SK-N-SH (cell line): ENCODE measurements at regions not wholly inside any gene's neighbourhood (a gene's known extent, or its start where the extent isn't known, plus 50 kb on each side); places are given as distances from the start of the nearest gene placed in this dataset.

Experiments used
- CTCF ChIA-PET: fragments of 300-600, 350-600 bp; formaldehyde crosslinking; extraction: SDS; loops from one replicate; lab custom pipeline; 2021; lab: Yijun Ruan, JAX
- POLR2A ChIA-PET: fragments of 350-600 bp; sonication (Branson Sonifier 250); formaldehyde crosslinking; extraction: SDS; loops from one replicate; lab custom pipeline; 2020; ENCODE audit warnings: antibody characterized with exemption, inconsistent platforms; lab: Yijun Ruan, JAX
- DNase-seq: peaks from one replicate; pipeline ENCODE4 v3.0.0; 2012
- H2AFZ ChIP-seq: fragments of 200-600 bp; sonication (generic); 2 replicates; pipeline ENCODE4 v1.8.1; 2016; ENCODE audit warnings: antibody characterized with exemption, mild to moderate bottlenecking, low read depth
- H3F3A ChIP-seq: fragments of 200-600 bp; sonication (generic); replicated peaks from 2 replicates; pipeline ENCODE3; 2016; ENCODE audit warnings: antibody characterized with exemption, mild to moderate bottlenecking; ENCODE audit not compliant: insufficient read depth
- H3K27ac ChIP-seq, 2 experiments: fragments of 200-500 bp in 1 of 2; fragments of 200-600 bp in 1 of 2; sonication (Bioruptor generic) in 1 of 2; sonication (generic), shearing (Covaris generic) in 1 of 2; 2 replicates each; pipeline versions ENCODE4 v1.5.1 to v1.6.1; 2014 to 2016; ENCODE audit warnings: low read depth in 2 of 2, inconsistent platforms in 1 of 2, low read length in 1 of 2, mild to moderate bottlenecking in 1 of 2, mixed read lengths in 1 of 2
- H3K27me3 ChIP-seq: fragments of 200-600 bp; sonication (generic), shearing (Covaris generic); 2 replicates; pipeline ENCODE4 v1.6.1; 2016; ENCODE audit warnings: mixed run types; ENCODE audit not compliant: insufficient read depth
- H3K36me3 ChIP-seq, 2 experiments: fragments of 200-500 bp in 1 of 2; fragments of 200-600 bp in 1 of 2; sonication (Bioruptor generic) in 1 of 2; sonication (generic) in 1 of 2; replicated peaks in 1 of 2; 2 replicates each; pipeline versions ENCODE3 to v1.5.1; 2014 to 2016; ENCODE audit warnings: low read length in 1 of 2, mild to moderate bottlenecking in 1 of 2; ENCODE audit not compliant: insufficient read depth in 2 of 2, control insufficient read depth in 1 of 2
- H3K4me1 ChIP-seq, 2 experiments: fragments of 200-500 bp in 1 of 2; fragments of 200-600 bp in 1 of 2; sonication (Bioruptor generic) in 1 of 2; sonication (generic), shearing (Covaris generic) in 1 of 2; 2 replicates each; pipeline versions ENCODE4 v1.5.1 to v1.6.1; 2014 to 2016; ENCODE audit warnings: low read depth in 1 of 2, low read length in 1 of 2, mixed run types in 1 of 2; ENCODE audit not compliant: insufficient read depth in 2 of 2, control insufficient read depth in 1 of 2
- H3K4me2 ChIP-seq: fragments of 200-600 bp; sonication (generic), shearing (Covaris generic); 2 replicates; pipeline ENCODE4 v1.6.1; 2017; ENCODE audit warnings: mixed run types
- H3K4me3 ChIP-seq, 2 experiments: fragments of 200-500 bp in 1 of 2; fragments of 200-600 bp in 1 of 2; sonication (Bioruptor generic) in 1 of 2; sonication (generic), shearing (Covaris generic) in 1 of 2; 2 replicates each; pipeline versions ENCODE4 v1.5.1 to v1.8.1; 2014 to 2016; ENCODE audit warnings: low read depth in 2 of 2, inconsistent platforms in 1 of 2, low read length in 1 of 2, mild to moderate bottlenecking in 1 of 2, mixed read lengths in 1 of 2, moderate library complexity in 1 of 2
- H3K79me2 ChIP-seq: fragments of 200-600 bp; sonication (generic); 2 replicates; pipeline ENCODE4 v1.8.1; 2017; ENCODE audit warnings: mild to moderate bottlenecking; ENCODE audit not compliant: insufficient read depth
- H3K9ac ChIP-seq: fragments of 200-600 bp; sonication (generic); 2 replicates; pipeline ENCODE4 v1.6.1; 2017; ENCODE audit warnings: mixed run types
- H3K9me2 ChIP-seq: fragments of 200-600 bp; sonication (generic); 2 replicates; pipeline ENCODE4 v1.6.1; 2017; ENCODE audit warnings: mixed run types
- H3K9me3 ChIP-seq: fragments of 200-600 bp; sonication (generic); 2 replicates; pipeline ENCODE4 v1.6.1; 2017; ENCODE audit warnings: mixed run types, mild to moderate bottlenecking, moderate library complexity
- H4K20me1 ChIP-seq: fragments of 200-600 bp; sonication (generic); 2 replicates; pipeline ENCODE4 v1.6.1; 2017; ENCODE audit warnings: mild to moderate bottlenecking, mixed run types; ENCODE audit not compliant: insufficient read depth
- ELF1 ChIP-seq: IDR thresholded peaks from 2 replicates; pipeline ENCODE4 v1.4.0; 2012
- EZH2phosphoT487 ChIP-seq: fragments of 200-600 bp; sonication (generic); IDR thresholded peaks from 2 replicates; pipeline ENCODE4 v1.6.1; 2017; ENCODE audit warnings: low read depth, mixed run types, mild to moderate bottlenecking, antibody characterized with exemption, moderate library complexity, borderline replicate concordance
- FOXJ3 ChIP-seq: sonication (generic); formaldehyde crosslinking; IDR thresholded peaks from 2 replicates; pipeline ENCODE4 v1.5.1; 2020; ENCODE audit warnings: mild to moderate bottlenecking, missing genetic modification reagents
- GABPA ChIP-seq: IDR thresholded peaks from 2 replicates; pipeline ENCODE4 v1.4.0; 2012; ENCODE audit warnings: low read depth, mild to moderate bottlenecking
- GATA2 ChIP-seq: sonication (generic); formaldehyde crosslinking; IDR thresholded peaks from 2 replicates; pipeline ENCODE4 v1.5.0; 2020; ENCODE audit warnings: mild to moderate bottlenecking, missing genetic modification reagents
- JUND ChIP-seq: IDR thresholded peaks from 2 replicates; pipeline ENCODE4 v1.4.0; 2012
- MXI1 ChIP-seq: IDR thresholded peaks from 2 replicates; pipeline ENCODE4 v1.6.1; 2012; ENCODE audit warnings: mild to moderate bottlenecking, low read depth, low read length, improper control_type of control experiment
- NFIC ChIP-seq: IDR thresholded peaks from 2 replicates; pipeline ENCODE4 v1.4.0; 2012; ENCODE audit warnings: borderline replicate concordance
- NRF1 ChIP-seq: IDR thresholded peaks from 2 replicates; pipeline ENCODE4 v1.6.1; 2012; ENCODE audit warnings: low read depth, mild to moderate bottlenecking, low read length
- POLR2AphosphoS5 ChIP-seq: IDR thresholded peaks from 2 replicates; pipeline ENCODE4 v1.6.1; 2012; ENCODE audit warnings: low read depth, low read length
- RAD21 ChIP-seq: IDR thresholded peaks from 2 replicates; pipeline ENCODE4 v1.6.1; 2012; ENCODE audit warnings: mild to moderate bottlenecking, low read length
- RCOR1 ChIP-seq: fragments of 150-350 bp; IDR thresholded peaks from 2 replicates; pipeline ENCODE4 v1.6.1; 2017; ENCODE audit warnings: antibody characterized with exemption, low read length
- RXRA ChIP-seq: IDR thresholded peaks from 2 replicates; pipeline ENCODE4 v1.4.0; 2012; ENCODE audit warnings: low read depth, mild to moderate bottlenecking, borderline replicate concordance
- SIN3A ChIP-seq: IDR thresholded peaks from 2 replicates; pipeline ENCODE4 v1.6.1; 2012; ENCODE audit warnings: low read depth, mild to moderate bottlenecking, low read length, moderate library complexity, borderline replicate concordance
- TAF1 ChIP-seq: IDR thresholded peaks from 2 replicates; pipeline ENCODE4 v1.6.1; 2012; ENCODE audit warnings: low read depth, mild to moderate bottlenecking, low read length, moderate library complexity, borderline replicate concordance
- TEAD4 ChIP-seq: IDR thresholded peaks from 2 replicates; pipeline ENCODE4 v1.4.0; 2012; ENCODE audit warnings: mild to moderate bottlenecking, borderline replicate concordance; ENCODE audit not compliant: insufficient read depth
- YY1 ChIP-seq: IDR thresholded peaks from 2 replicates; pipeline ENCODE4 v1.4.0; 2012; ENCODE audit warnings: low read depth, mild to moderate bottlenecking
- WGBS: methylation state at CpG from one replicate; pipeline ENCODE4 v1.1.6; 2017; ENCODE audit warnings: low lambda C conversion rate; 5-methylcytosine and 5-hydroxymethylcytosine counted together
- TF ChIP-seq, protein P1 (sequence below): fragments of 200-600 bp; sonication (generic); IDR thresholded peaks from 2 replicates; pipeline ENCODE4 v1.6.1; 2017; ENCODE audit warnings: antibody characterized with exemption, mild to moderate bottlenecking, moderate library complexity
- TF ChIP-seq, protein P2 (sequence below): IDR thresholded peaks from 2 replicates; pipeline ENCODE4 v1.4.0; 2012; ENCODE audit warnings: low read depth, borderline replicate concordance
- TF ChIP-seq, protein P3 (sequence below): IDR thresholded peaks from 2 replicates; pipeline ENCODE4 v1.6.1; 2012; ENCODE audit warnings: mild to moderate bottlenecking, low read depth, low read length, moderate library complexity
- TF ChIP-seq, protein P4 (sequence below): IDR thresholded peaks from 2 replicates; pipeline ENCODE4 v1.4.0; 2012; ENCODE audit warnings: low read depth
- TF ChIP-seq, protein P5 (sequence below): fragments of 150-350 bp; IDR thresholded peaks from 2 replicates; pipeline ENCODE4 v1.6.1; 2016; ENCODE audit warnings: mild to moderate bottlenecking, low read depth, low read length

GRCh38 chr12:84554199-84554723 is 358.3 kb downstream of the SLC6A15 start (continued):
- TF ChIP-seq, protein P1, sequence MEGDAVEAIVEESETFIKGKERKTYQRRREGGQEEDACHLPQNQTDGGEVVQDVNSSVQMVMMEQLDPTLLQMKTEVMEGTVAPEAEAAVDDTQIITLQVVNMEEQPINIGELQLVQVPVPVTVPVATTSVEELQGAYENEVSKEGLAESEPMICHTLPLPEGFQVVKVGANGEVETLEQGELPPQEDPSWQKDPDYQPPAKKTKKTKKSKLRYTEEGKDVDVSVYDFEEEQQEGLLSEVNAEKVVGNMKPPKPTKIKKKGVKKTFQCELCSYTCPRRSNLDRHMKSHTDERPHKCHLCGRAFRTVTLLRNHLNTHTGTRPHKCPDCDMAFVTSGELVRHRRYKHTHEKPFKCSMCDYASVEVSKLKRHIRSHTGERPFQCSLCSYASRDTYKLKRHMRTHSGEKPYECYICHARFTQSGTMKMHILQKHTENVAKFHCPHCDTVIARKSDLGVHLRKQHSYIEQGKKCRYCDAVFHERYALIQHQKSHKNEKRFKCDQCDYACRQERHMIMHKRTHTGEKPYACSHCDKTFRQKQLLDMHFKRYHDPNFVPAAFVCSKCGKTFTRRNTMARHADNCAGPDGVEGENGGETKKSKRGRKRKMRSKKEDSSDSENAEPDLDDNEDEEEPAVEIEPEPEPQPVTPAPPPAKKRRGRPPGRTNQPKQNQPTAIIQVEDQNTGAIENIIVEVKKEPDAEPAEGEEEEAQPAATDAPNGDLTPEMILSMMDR = no peak
- TF ChIP-seq JUND = no peak
- TF ChIP-seq, protein P2, sequence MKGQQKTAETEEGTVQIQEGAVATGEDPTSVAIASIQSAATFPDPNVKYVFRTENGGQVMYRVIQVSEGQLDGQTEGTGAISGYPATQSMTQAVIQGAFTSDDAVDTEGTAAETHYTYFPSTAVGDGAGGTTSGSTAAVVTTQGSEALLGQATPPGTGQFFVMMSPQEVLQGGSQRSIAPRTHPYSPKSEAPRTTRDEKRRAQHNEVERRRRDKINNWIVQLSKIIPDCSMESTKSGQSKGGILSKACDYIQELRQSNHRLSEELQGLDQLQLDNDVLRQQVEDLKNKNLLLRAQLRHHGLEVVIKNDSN = no peak
- TF ChIP-seq ELF1 = no peak
- no peak for TF ChIP-seq FOXJ3 (CRISPR knock-in tag)
- TF ChIP-seq, all 33 proteins: peak for 0

- Histone ChIP-seq H3K9me2 (no peaks in the 10 kb centered on the region), H3K36me3 (peaks cover 0 to 1% of the 10 kb centered on the region in 2 experiments), H3K9me3 (no peaks in the 10 kb centered on the region), H3K4me3 (no peak overlapping the region), H3K4me2 (no peak overlapping the region), H3K27ac (no peak overlapping the region), H2AFZ (no peak overlapping the region), H3K27me3 (no peaks in the 10 kb centered on the region), H4K20me1 (no peaks in the 10 kb centered on the region), H3F3A (no peaks in the 10 kb centered on the region), H3K9ac (no peak overlapping the region), H3K4me1 (peaks cover 0 to 6% of the 10 kb centered on the region in 2 experiments; a peak in 1 of 4 replicates), H3K79me2 (no peaks in the 10 kb centered on the region)
- ChIA-PET CTCF (no interaction called here), POLR2A (no interaction called here)
- TF ChIP-seq TAF1 (no peak), GATA2 (CRISPR knock-in tag) (no peak), TEAD4 (no peak), POLR2AphosphoS5 (no peak), YY1 (no peak), RAD21 (no peak), NFIC (no peak), NRF1 (no peak), MXI1 (no peak), GABPA (no peak), RCOR1 (no peak), RXRA (no peak), EZH2phosphoT487 (no peak), SIN3A (no peak)
- TF ChIP-seq, protein P3, sequence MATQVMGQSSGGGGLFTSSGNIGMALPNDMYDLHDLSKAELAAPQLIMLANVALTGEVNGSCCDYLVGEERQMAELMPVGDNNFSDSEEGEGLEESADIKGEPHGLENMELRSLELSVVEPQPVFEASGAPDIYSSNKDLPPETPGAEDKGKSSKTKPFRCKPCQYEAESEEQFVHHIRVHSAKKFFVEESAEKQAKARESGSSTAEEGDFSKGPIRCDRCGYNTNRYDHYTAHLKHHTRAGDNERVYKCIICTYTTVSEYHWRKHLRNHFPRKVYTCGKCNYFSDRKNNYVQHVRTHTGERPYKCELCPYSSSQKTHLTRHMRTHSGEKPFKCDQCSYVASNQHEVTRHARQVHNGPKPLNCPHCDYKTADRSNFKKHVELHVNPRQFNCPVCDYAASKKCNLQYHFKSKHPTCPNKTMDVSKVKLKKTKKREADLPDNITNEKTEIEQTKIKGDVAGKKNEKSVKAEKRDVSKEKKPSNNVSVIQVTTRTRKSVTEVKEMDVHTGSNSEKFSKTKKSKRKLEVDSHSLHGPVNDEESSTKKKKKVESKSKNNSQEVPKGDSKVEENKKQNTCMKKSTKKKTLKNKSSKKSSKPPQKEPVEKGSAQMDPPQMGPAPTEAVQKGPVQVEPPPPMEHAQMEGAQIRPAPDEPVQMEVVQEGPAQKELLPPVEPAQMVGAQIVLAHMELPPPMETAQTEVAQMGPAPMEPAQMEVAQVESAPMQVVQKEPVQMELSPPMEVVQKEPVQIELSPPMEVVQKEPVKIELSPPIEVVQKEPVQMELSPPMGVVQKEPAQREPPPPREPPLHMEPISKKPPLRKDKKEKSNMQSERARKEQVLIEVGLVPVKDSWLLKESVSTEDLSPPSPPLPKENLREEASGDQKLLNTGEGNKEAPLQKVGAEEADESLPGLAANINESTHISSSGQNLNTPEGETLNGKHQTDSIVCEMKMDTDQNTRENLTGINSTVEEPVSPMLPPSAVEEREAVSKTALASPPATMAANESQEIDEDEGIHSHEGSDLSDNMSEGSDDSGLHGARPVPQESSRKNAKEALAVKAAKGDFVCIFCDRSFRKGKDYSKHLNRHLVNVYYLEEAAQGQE = no peak
- TF ChIP-seq, protein P2 = no peak
- TF ChIP-seq, protein P4, sequence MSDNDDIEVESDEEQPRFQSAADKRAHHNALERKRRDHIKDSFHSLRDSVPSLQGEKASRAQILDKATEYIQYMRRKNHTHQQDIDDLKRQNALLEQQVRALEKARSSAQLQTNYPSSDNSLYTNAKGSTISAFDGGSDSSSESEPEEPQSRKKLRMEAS = no peak
- TF ChIP-seq, protein P5, sequence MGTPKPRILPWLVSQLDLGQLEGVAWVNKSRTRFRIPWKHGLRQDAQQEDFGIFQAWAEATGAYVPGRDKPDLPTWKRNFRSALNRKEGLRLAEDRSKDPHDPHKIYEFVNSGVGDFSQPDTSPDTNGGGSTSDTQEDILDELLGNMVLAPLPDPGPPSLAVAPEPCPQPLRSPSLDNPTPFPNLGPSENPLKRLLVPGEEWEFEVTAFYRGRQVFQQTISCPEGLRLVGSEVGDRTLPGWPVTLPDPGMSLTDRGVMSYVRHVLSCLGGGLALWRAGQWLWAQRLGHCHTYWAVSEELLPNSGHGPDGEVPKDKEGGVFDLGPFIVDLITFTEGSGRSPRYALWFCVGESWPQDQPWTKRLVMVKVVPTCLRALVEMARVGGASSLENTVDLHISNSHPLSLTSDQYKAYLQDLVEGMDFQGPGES = no peak
- 91% methylated on average over 5 of the region's 5 CpGs for WGBS
- no peak for DNase-seq
These were observed 359.1 kb downstream of the SLC6A15 start for GRCh38 chr12:84553331-84554117.
